AG10803 (cell line): ENCODE measurements at regions not wholly inside any gene's neighbourhood (a gene's known extent, or its start where the extent isn't known, plus 50 kb on each side); places are given as distances from the start of the nearest gene placed in this dataset.

ENCODE experiments used
- DNase-seq: peaks from one replicate; pipeline ENCODE4 v3.0.0; 2010; ENCODE audit warnings: low read depth
- H3K4me3 ChIP-seq: 2 replicates; pipeline ENCODE4 v1.5.1; 2011; ENCODE audit warnings: mild to moderate bottlenecking, low read length, control low read depth
- CTCF ChIP-seq: conservative IDR thresholded peaks from 2 replicates; pipeline ENCODE4 v1.5.1; 2011; ENCODE audit warnings: mild to moderate bottlenecking, low read length, control low read depth, inconsistent platforms

- DNase-seq, result no peak
- TF ChIP-seq CTCF, result no peak
- H3K4me3 ChIP-seq, result no peak overlapping the region
Observed at GRCh38 chr20:55354720-55355119, 650.6 kb downstream of the CBLN4 start.

- DNase-seq, result no peak
- TF ChIP-seq CTCF, result no peak
- H3K4me3 ChIP-seq, result no peak overlapping the region
Observed at GRCh38 chr20:55353206-55353605, 652.1 kb downstream of the CBLN4 start.

GRCh38 chr20:55348223-55348622 lies 657.1 kb downstream of the CBLN4 start:
- no peak for DNase-seq
- TF ChIP-seq CTCF, result no peak
- no peak overlapping the region for H3K4me3 ChIP-seq

- no peak for DNase-seq
- no peak overlapping the region for H3K4me3 ChIP-seq
- no peak for TF ChIP-seq CTCF
Observed at GRCh38 chr20:55342822-55343221, 662.5 kb downstream of the CBLN4 start.

GRCh38 chr20:55333798-55334197 lies 671.5 kb downstream of the CBLN4 start:
- TF ChIP-seq CTCF, result no peak
- H3K4me3 ChIP-seq, result no peak overlapping the region
- DNase-seq, result no peak

GRCh38 chr20:55329108-55329507 lies 676.2 kb downstream of the CBLN4 start:
- no peak for DNase-seq
- H3K4me3 ChIP-seq, result no peak overlapping the region
- TF ChIP-seq CTCF, result no peak

- DNase-seq, result no peak
- no peak overlapping the region for H3K4me3 ChIP-seq
- no peak for TF ChIP-seq CTCF
Observed at GRCh38 chr20:55322745-55323144, 682.6 kb downstream of the CBLN4 start.
